ENCODE measurements at regions not wholly inside any gene's neighbourhood (a gene's known extent, or its start where the extent isn't known, plus 50 kb on each side); places are given as distances from the start of the nearest gene placed in this dataset.

DNA sequence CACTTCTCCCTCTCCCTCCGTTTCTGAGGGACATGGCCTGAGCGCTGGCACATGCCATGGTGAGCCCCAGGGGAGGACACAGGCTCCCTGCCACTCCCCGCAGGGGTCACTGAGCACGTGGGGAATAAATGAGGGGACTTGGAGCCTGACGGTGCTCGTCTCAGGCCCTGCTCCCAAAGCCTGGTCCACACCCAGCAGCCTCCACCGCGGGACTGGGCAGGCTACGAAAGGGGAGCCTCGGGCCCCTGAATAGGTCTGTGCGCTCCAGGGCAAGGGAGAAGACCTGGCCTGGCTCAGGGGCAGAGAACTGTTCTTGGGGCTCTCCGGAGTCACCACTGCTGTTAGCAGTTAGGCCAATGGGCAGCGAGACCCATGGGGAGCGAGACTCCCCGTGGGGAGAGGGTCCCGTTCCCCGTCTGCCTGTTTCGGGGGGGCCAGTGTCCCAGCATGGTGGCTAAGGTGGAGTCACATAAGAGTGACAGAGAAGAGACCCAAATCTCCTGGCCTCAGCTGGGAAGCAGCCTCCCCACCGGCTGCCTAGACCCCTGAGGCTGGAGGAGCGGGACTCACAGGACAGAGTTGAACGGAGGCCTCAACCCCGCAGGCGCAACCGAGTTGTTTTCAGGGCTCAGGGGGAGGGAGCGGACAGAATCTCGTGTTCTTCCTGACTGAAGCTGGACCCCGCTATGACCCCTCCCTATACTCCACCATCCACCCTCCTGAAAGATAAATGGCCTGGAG, 329.8 kb upstream of the SFSWAP start:
- Histone ChIP-seq H3K4me1 (no peaks in the 10 kb centered on the region), H3K36me3 (no peaks in the 10 kb centered on the region), H3K9me3 (no peaks in the 10 kb centered on the region), H3K27ac (no peak overlapping the region), H3K27me3 (peaks cover 5 to 8% (median 7%) of the 10 kb centered on the region in 3 donors), H3K4me3 (no peak overlapping the region)
- TF ChIP-seq POLR2A (IDR thresholded peaks at IDR 0.05), result no peak
- TF ChIP-seq, protein P1, sequence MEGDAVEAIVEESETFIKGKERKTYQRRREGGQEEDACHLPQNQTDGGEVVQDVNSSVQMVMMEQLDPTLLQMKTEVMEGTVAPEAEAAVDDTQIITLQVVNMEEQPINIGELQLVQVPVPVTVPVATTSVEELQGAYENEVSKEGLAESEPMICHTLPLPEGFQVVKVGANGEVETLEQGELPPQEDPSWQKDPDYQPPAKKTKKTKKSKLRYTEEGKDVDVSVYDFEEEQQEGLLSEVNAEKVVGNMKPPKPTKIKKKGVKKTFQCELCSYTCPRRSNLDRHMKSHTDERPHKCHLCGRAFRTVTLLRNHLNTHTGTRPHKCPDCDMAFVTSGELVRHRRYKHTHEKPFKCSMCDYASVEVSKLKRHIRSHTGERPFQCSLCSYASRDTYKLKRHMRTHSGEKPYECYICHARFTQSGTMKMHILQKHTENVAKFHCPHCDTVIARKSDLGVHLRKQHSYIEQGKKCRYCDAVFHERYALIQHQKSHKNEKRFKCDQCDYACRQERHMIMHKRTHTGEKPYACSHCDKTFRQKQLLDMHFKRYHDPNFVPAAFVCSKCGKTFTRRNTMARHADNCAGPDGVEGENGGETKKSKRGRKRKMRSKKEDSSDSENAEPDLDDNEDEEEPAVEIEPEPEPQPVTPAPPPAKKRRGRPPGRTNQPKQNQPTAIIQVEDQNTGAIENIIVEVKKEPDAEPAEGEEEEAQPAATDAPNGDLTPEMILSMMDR (IDR thresholded peaks at IDR 0.05 in 4 of 5, conservative IDR thresholded peaks at IDR 0.05 in 1 of 5), result no peak
- intact Hi-C loops (cut with DNase I; ENCODE audit: low total_unique reads) (no loop called here), in situ Hi-C loops (cut with MboI; ENCODE audit: low sequenced_read_pairs in 4 of 4) (no loop called here)
- DNase-seq (no peak), ATAC-seq (no peak)

- intact Hi-C loops (cut with DNase I; ENCODE audit: low total_unique reads) (no loop called here), in situ Hi-C loops (cut with MboI; ENCODE audit: low sequenced_read_pairs in 4 of 4) (no loop called here)
- Histone ChIP-seq H3K9me3 (no peaks in the 10 kb centered on the region), H3K36me3 (no peaks in the 10 kb centered on the region), H3K4me3 (no peak overlapping the region), H3K27me3 (peaks cover 5 to 8% (median 7%) of the 10 kb centered on the region in 3 donors), H3K4me1 (no peaks in the 10 kb centered on the region), H3K27ac (no peak overlapping the region)
- no peak for ATAC-seq
- no peak for DNase-seq
- TF ChIP-seq POLR2A (IDR thresholded peaks at IDR 0.05), result no peak
- TF ChIP-seq, protein P1 (IDR thresholded peaks at IDR 0.05 in 4 of 5, conservative IDR thresholded peaks at IDR 0.05 in 1 of 5), result no peak
These were observed 329.0 kb upstream of the SFSWAP start for GRCh38 chr12:131381716-131382430.

- H3K9me3 ChIP-seq, result no peaks in the 10 kb centered on the region
- DNase-seq (no peak), ATAC-seq (no peak)
- H3K4me3 ChIP-seq, result no peak overlapping the region
- no peak overlapping the region for H3K27ac ChIP-seq
- H3K4me1 ChIP-seq, result no peaks in the 10 kb centered on the region
- H3K27me3 ChIP-seq, result peaks cover 5 to 8% (median 7%) of the 10 kb centered on the region in 3 donors
- in situ Hi-C loops (cut with MboI; ENCODE audit: low sequenced_read_pairs in 4 of 4), result no loop called here
- no peak for TF ChIP-seq POLR2A (IDR thresholded peaks at IDR 0.05)
- TF ChIP-seq, protein P1 (IDR thresholded peaks at IDR 0.05 in 4 of 5, conservative IDR thresholded peaks at IDR 0.05 in 1 of 5), result no peak
- intact Hi-C loops (cut with DNase I; ENCODE audit: low total_unique reads), result no loop called here
- no peaks in the 10 kb centered on the region for H3K36me3 ChIP-seq
These were observed 327.6 kb upstream of the SFSWAP start for GRCh38 chr12:131383291-131383690.

GRCh38 chr12:131383741-131384543, 326.9 kb upstream of the SFSWAP start:
- no peak for TF ChIP-seq POLR2A (IDR thresholded peaks at IDR 0.05)
- Histone ChIP-seq H3K9me3 (no peaks in the 10 kb centered on the region), H3K36me3 (no peaks in the 10 kb centered on the region), H3K4me1 (no peaks in the 10 kb centered on the region), H3K27ac (no peak overlapping the region), H3K27me3 (peaks cover 5 to 8% (median 6%) of the 10 kb centered on the region in 3 donors), H3K4me3 (no peak overlapping the region)
- DNase-seq (no peak), ATAC-seq (no peak)
- in situ Hi-C loops (cut with MboI; ENCODE audit: low sequenced_read_pairs in 4 of 4), result no loop called here
- intact Hi-C loops (cut with DNase I; ENCODE audit: low total_unique reads), result no loop called here

DNA sequence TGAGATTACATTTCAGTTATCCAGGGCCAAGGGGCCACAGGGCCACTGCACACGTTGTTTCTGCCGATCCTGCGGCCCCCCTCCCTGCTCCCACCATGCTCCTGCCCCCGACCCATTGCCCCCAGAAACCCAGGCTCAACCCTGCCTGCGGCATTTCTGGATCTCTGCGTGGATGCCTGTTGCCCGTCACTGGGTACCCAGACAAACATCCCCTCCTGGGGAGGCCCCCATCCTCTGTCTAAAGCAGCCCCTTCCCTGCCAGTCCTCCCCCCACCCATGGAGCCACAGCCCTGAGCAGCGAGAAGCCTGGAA, 326.4 kb upstream of the SFSWAP start:
- DNase-seq (no peak), ATAC-seq (no peak)
- in situ Hi-C loops (cut with MboI; ENCODE audit: low sequenced_read_pairs in 4 of 4) (no loop called here), intact Hi-C loops (cut with DNase I; ENCODE audit: low total_unique reads) (no loop called here)
- no peak overlapping the region for H3K27ac ChIP-seq
- no peak overlapping the region for H3K4me3 ChIP-seq
- no peaks in the 10 kb centered on the region for H3K36me3 ChIP-seq
- H3K4me1 ChIP-seq, result no peaks in the 10 kb centered on the region
- peaks cover 3 to 8% (median 5%) of the 10 kb centered on the region in 3 donors for H3K27me3 ChIP-seq
- no peaks in the 10 kb centered on the region for H3K9me3 ChIP-seq
- TF ChIP-seq, protein P1 (IDR thresholded peaks at IDR 0.05 in 4 of 5, conservative IDR thresholded peaks at IDR 0.05 in 1 of 5), result no peak

All from gastrocnemius medialis (tissue), 4 donors.